SK-N-SH (cell line): ENCODE measurements at regions not wholly inside any gene's neighbourhood (a gene's known extent, or its start where the extent isn't known, plus 50 kb on each side); places are given as distances from the start of the nearest gene placed in this dataset.
"Not testable (repeated sequence)": the region's sequence is repeated elsewhere in the genome, so short reads cannot be mapped to it uniquely, and the experiment has no call there.

ENCODE experiments used
- CTCF ChIA-PET: fragments of 300-600, 350-600 bp; formaldehyde crosslinking; extraction: SDS; loops from one replicate; lab custom pipeline; 2021; lab: Yijun Ruan, JAX
- POLR2A ChIA-PET: fragments of 350-600 bp; sonication (Branson Sonifier 250); formaldehyde crosslinking; extraction: SDS; loops from one replicate; lab custom pipeline; 2020; ENCODE audit warnings: antibody characterized with exemption, inconsistent platforms; lab: Yijun Ruan, JAX
- DNase-seq: peaks from one replicate; pipeline ENCODE4 v3.0.0; 2012
- H2AFZ ChIP-seq: fragments of 200-600 bp; sonication (generic); 2 replicates; pipeline ENCODE4 v1.8.1; 2016; ENCODE audit warnings: antibody characterized with exemption, mild to moderate bottlenecking, low read depth
- H3F3A ChIP-seq: fragments of 200-600 bp; sonication (generic); replicated peaks from 2 replicates; pipeline ENCODE3; 2016; ENCODE audit warnings: antibody characterized with exemption, mild to moderate bottlenecking; ENCODE audit not compliant: insufficient read depth
- H3K27ac ChIP-seq, 2 experiments: fragments of 200-500 bp in 1 of 2; fragments of 200-600 bp in 1 of 2; sonication (Bioruptor generic) in 1 of 2; sonication (generic), shearing (Covaris generic) in 1 of 2; 2 replicates each; pipeline versions ENCODE4 v1.5.1 to v1.6.1; 2014 to 2016; ENCODE audit warnings: low read depth in 2 of 2, inconsistent platforms in 1 of 2, low read length in 1 of 2, mild to moderate bottlenecking in 1 of 2, mixed read lengths in 1 of 2
- H3K27me3 ChIP-seq: fragments of 200-600 bp; sonication (generic), shearing (Covaris generic); 2 replicates; pipeline ENCODE4 v1.6.1; 2016; ENCODE audit warnings: mixed run types; ENCODE audit not compliant: insufficient read depth
- H3K36me3 ChIP-seq, 2 experiments: fragments of 200-500 bp in 1 of 2; fragments of 200-600 bp in 1 of 2; sonication (Bioruptor generic) in 1 of 2; sonication (generic) in 1 of 2; replicated peaks in 1 of 2; 2 replicates each; pipeline versions ENCODE3 to v1.5.1; 2014 to 2016; ENCODE audit warnings: low read length in 1 of 2, mild to moderate bottlenecking in 1 of 2; ENCODE audit not compliant: insufficient read depth in 2 of 2, control insufficient read depth in 1 of 2
- H3K4me1 ChIP-seq, 2 experiments: fragments of 200-500 bp in 1 of 2; fragments of 200-600 bp in 1 of 2; sonication (Bioruptor generic) in 1 of 2; sonication (generic), shearing (Covaris generic) in 1 of 2; 2 replicates each; pipeline versions ENCODE4 v1.5.1 to v1.6.1; 2014 to 2016; ENCODE audit warnings: low read depth in 1 of 2, low read length in 1 of 2, mixed run types in 1 of 2; ENCODE audit not compliant: insufficient read depth in 2 of 2, control insufficient read depth in 1 of 2
- H3K4me2 ChIP-seq: fragments of 200-600 bp; sonication (generic), shearing (Covaris generic); 2 replicates; pipeline ENCODE4 v1.6.1; 2017; ENCODE audit warnings: mixed run types
- H3K4me3 ChIP-seq, 2 experiments: fragments of 200-500 bp in 1 of 2; fragments of 200-600 bp in 1 of 2; sonication (Bioruptor generic) in 1 of 2; sonication (generic), shearing (Covaris generic) in 1 of 2; 2 replicates each; pipeline versions ENCODE4 v1.5.1 to v1.8.1; 2014 to 2016; ENCODE audit warnings: low read depth in 2 of 2, inconsistent platforms in 1 of 2, low read length in 1 of 2, mild to moderate bottlenecking in 1 of 2, mixed read lengths in 1 of 2, moderate library complexity in 1 of 2
- H3K79me2 ChIP-seq: fragments of 200-600 bp; sonication (generic); 2 replicates; pipeline ENCODE4 v1.8.1; 2017; ENCODE audit warnings: mild to moderate bottlenecking; ENCODE audit not compliant: insufficient read depth
- H3K9ac ChIP-seq: fragments of 200-600 bp; sonication (generic); 2 replicates; pipeline ENCODE4 v1.6.1; 2017; ENCODE audit warnings: mixed run types
- H3K9me2 ChIP-seq: fragments of 200-600 bp; sonication (generic); 2 replicates; pipeline ENCODE4 v1.6.1; 2017; ENCODE audit warnings: mixed run types
- H3K9me3 ChIP-seq: fragments of 200-600 bp; sonication (generic); 2 replicates; pipeline ENCODE4 v1.6.1; 2017; ENCODE audit warnings: mixed run types, mild to moderate bottlenecking, moderate library complexity
- H4K20me1 ChIP-seq: fragments of 200-600 bp; sonication (generic); 2 replicates; pipeline ENCODE4 v1.6.1; 2017; ENCODE audit warnings: mild to moderate bottlenecking, mixed run types; ENCODE audit not compliant: insufficient read depth
- EZH2phosphoT487 ChIP-seq: fragments of 200-600 bp; sonication (generic); IDR thresholded peaks from 2 replicates; pipeline ENCODE4 v1.6.1; 2017; ENCODE audit warnings: low read depth, mixed run types, mild to moderate bottlenecking, antibody characterized with exemption, moderate library complexity, borderline replicate concordance
- FOSL2 ChIP-seq: IDR thresholded peaks from 2 replicates; pipeline ENCODE4 v1.4.0; 2012; ENCODE audit warnings: low read depth, mild to moderate bottlenecking, moderate library complexity, borderline replicate concordance
- FOXJ3 ChIP-seq: sonication (generic); formaldehyde crosslinking; IDR thresholded peaks from 2 replicates; pipeline ENCODE4 v1.5.1; 2020; ENCODE audit warnings: mild to moderate bottlenecking, missing genetic modification reagents
- GABPA ChIP-seq: IDR thresholded peaks from 2 replicates; pipeline ENCODE4 v1.4.0; 2012; ENCODE audit warnings: low read depth, mild to moderate bottlenecking
- GATA2 ChIP-seq: sonication (generic); formaldehyde crosslinking; IDR thresholded peaks from 2 replicates; pipeline ENCODE4 v1.5.0; 2020; ENCODE audit warnings: mild to moderate bottlenecking, missing genetic modification reagents
- JUND ChIP-seq: IDR thresholded peaks from 2 replicates; pipeline ENCODE4 v1.4.0; 2012
- NFIC ChIP-seq: IDR thresholded peaks from 2 replicates; pipeline ENCODE4 v1.4.0; 2012; ENCODE audit warnings: borderline replicate concordance
- POLR2AphosphoS5 ChIP-seq: IDR thresholded peaks from 2 replicates; pipeline ENCODE4 v1.6.1; 2012; ENCODE audit warnings: low read depth, low read length
- RAD21 ChIP-seq: IDR thresholded peaks from 2 replicates; pipeline ENCODE4 v1.6.1; 2012; ENCODE audit warnings: mild to moderate bottlenecking, low read length
- RFX5 ChIP-seq: IDR thresholded peaks from 2 replicates; pipeline ENCODE4 v1.6.1; 2012; ENCODE audit warnings: mild to moderate bottlenecking, improper control_type of control experiment, low read length
- SMC3 ChIP-seq: IDR thresholded peaks from 2 replicates; pipeline ENCODE4 v1.6.1; 2012; ENCODE audit warnings: low read depth, low read length, improper control_type of control experiment
- WGBS: methylation state at CpG from one replicate; pipeline ENCODE4 v1.1.6; 2017; ENCODE audit warnings: low lambda C conversion rate; 5-methylcytosine and 5-hydroxymethylcytosine counted together
- TF ChIP-seq, protein P1 (sequence below): IDR thresholded peaks from 2 replicates; pipeline ENCODE4 v1.4.0; 2012; ENCODE audit warnings: low read depth, borderline replicate concordance
- TF ChIP-seq, protein P2 (sequence below): fragments of 150-350 bp; IDR thresholded peaks from 2 replicates; pipeline ENCODE4 v1.6.1; 2016; ENCODE audit warnings: mild to moderate bottlenecking, low read depth, low read length
- TF ChIP-seq, protein P3 (sequence below): IDR thresholded peaks from 2 replicates; pipeline ENCODE4; 2012

DNA sequence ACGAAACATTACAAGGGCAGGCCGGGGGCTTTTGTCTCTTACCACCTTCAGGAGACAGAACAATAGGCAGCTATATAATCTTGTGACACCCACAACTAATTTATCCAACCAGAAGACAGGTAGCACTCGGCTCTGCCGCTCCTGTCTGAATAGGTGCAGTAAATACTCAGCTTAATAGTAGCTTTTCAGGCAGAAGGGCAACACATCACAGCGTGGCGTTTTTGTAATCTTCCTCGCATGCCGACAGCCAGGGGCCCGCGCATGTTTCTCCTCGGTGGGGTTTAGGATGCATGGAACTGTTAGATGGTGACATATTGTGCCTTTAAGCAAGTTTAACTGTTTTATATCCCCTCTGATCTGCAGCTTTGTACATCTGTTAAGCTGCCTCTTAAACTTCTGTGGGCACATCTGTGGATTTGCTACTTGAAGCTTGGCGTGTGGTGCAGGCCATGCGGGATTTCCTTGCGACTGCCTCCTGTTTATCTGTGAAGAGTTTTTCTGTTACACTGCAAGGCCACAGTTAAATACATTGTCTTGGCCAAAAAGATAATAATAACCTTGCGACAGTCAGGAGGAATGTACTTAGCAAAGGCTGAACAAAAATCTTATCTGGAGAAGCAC lies 123.2 kb upstream of the BNIP2 start:
- no peak for TF ChIP-seq FOXJ3 (CRISPR knock-in tag)
- TF ChIP-seq EZH2phosphoT487, result no peak
- TF ChIP-seq FOSL2, result no peak
- no peak for TF ChIP-seq RFX5
- TF ChIP-seq, protein P1, sequence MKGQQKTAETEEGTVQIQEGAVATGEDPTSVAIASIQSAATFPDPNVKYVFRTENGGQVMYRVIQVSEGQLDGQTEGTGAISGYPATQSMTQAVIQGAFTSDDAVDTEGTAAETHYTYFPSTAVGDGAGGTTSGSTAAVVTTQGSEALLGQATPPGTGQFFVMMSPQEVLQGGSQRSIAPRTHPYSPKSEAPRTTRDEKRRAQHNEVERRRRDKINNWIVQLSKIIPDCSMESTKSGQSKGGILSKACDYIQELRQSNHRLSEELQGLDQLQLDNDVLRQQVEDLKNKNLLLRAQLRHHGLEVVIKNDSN, result no peak
- TF ChIP-seq GABPA, result no peak
- TF ChIP-seq POLR2AphosphoS5, result no peak
- TF ChIP-seq, protein P2, sequence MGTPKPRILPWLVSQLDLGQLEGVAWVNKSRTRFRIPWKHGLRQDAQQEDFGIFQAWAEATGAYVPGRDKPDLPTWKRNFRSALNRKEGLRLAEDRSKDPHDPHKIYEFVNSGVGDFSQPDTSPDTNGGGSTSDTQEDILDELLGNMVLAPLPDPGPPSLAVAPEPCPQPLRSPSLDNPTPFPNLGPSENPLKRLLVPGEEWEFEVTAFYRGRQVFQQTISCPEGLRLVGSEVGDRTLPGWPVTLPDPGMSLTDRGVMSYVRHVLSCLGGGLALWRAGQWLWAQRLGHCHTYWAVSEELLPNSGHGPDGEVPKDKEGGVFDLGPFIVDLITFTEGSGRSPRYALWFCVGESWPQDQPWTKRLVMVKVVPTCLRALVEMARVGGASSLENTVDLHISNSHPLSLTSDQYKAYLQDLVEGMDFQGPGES, result no peak
- no peak for TF ChIP-seq RAD21
- TF ChIP-seq SMC3, result no peak
- TF ChIP-seq JUND, result no peak
- TF ChIP-seq GATA2 (CRISPR knock-in tag), result no peak
- no peak for TF ChIP-seq NFIC
- TF ChIP-seq, protein P3, sequence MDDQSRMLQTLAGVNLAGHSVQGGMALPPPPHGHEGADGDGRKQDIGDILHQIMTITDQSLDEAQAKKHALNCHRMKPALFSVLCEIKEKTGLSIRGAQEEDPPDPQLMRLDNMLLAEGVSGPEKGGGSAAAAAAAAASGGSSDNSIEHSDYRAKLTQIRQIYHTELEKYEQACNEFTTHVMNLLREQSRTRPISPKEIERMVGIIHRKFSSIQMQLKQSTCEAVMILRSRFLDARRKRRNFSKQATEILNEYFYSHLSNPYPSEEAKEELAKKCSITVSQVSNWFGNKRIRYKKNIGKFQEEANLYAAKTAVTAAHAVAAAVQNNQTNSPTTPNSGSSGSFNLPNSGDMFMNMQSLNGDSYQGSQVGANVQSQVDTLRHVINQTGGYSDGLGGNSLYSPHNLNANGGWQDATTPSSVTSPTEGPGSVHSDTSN, result no peak
- Histone ChIP-seq H3F3A (no peaks in the 10 kb centered on the region), H3K4me3 (no peak overlapping the region), H2AFZ (no peak overlapping the region), H3K36me3 (no peaks in the 10 kb centered on the region), H4K20me1 (no peaks in the 10 kb centered on the region), H3K4me2 (no peak overlapping the region), H3K79me2 (no peaks in the 10 kb centered on the region), H3K9ac (no peak overlapping the region), H3K9me3 (no peaks in the 10 kb centered on the region), H3K27ac (no peak overlapping the region), H3K27me3 (peaks cover 19% of the 10 kb centered on the region; the same call in 1 of the 2 replicates), H3K4me1 (no peaks in the 10 kb centered on the region), H3K9me2 (no peaks in the 10 kb centered on the region)
- POLR2A ChIA-PET, result no interaction called here
- CTCF ChIA-PET, result interaction anchor here (1.1 kb wide), 1 partner anchor 9 kb away, joined by 5 read pairs; no protein-coding TSS in a partner anchor
- 17% methylated on average over 15 of the region's 15 CpGs for WGBS
- DNase-seq, result no peak

DNA sequence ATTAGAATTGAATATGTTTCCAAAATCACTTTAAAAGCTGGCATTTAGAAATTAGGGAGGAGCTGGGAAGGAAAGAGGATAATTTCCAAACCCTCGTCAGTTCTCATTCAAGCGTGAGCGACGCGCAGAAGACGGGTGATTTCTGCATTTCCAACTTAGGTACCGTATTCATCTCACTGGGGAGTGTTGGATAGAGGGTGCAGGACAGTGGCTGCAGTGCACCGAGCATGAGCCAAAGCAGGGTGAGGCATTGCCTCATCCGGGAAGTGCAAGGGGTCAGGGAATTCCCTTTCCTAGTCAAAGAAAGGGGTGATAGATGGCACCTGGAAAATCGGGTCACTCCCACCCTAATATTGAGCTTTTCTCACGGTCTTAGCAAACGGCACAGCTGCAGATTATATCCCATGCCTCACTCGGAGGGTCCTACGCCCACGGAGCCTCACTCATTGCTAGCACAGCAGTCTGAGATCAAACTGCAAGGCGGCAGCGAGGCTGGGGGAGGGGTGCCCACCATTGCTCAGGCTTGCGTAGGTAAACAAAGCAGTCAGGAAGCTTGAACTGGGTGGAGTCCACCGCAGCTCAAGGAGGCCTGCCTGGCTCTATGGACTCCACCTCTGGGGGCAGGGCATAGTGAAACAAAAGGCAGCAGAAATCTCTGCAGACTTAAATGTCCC lies 114.3 kb upstream of the BNIP2 start:
- H3K36me3 ChIP-seq, DNase-seq, H4K20me1 ChIP-seq, H3K9me2 ChIP-seq, H3K4me2 ChIP-seq, H3F3A ChIP-seq, H3K79me2 ChIP-seq, H3K4me3 ChIP-seq, H3K9ac ChIP-seq, H3K4me1 ChIP-seq, H3K27me3 ChIP-seq, H3K27ac ChIP-seq, POLR2A ChIA-PET, H3K9me3 ChIP-seq, H2AFZ ChIP-seq: not testable (repeated sequence)
- CTCF ChIA-PET, result interaction anchor here (1.2 to 1.3 kb wide), 2 partner anchors 9 to 12 kb away, joined by 3 to 5 read pairs; no protein-coding TSS in a partner anchor
- WGBS, result 11% methylated on average over 15 of the region's 19 CpGs
